ENCODE measurements at regions not wholly inside any gene's neighbourhood (a gene's known extent, or its start where the extent isn't known, plus 50 kb on each side); places are given as distances from the start of the nearest gene placed in this dataset.

GRCh38 chr21:41071258-41072171 is 96.4 kb upstream of the BACE2 start:
- DNase-seq (ENCODE audit: low spot score), result no peak
- no peak for TF ChIP-seq CTCF (IDR thresholded peaks at IDR 0.05; ENCODE audit: extremely low read depth, missing control alignments)

- DNase-seq (ENCODE audit: low spot score), result no peak
- TF ChIP-seq CTCF (IDR thresholded peaks at IDR 0.05; ENCODE audit: extremely low read depth, missing control alignments), result no peak
Measured at GRCh38 chr21:41073558-41073957, 94.4 kb upstream of the BACE2 start.

- DNase-seq (ENCODE audit: low spot score), result no peak
- TF ChIP-seq CTCF (IDR thresholded peaks at IDR 0.05; ENCODE audit: extremely low read depth, missing control alignments), result no peak
Measured at GRCh38 chr21:41074396-41075184, 93.4 kb upstream of the BACE2 start.

- DNase-seq (ENCODE audit: low spot score), result no peak
- TF ChIP-seq CTCF (IDR thresholded peaks at IDR 0.05; ENCODE audit: extremely low read depth, missing control alignments), result no peak
Measured at GRCh38 chr21:41075656-41076055, 92.3 kb upstream of the BACE2 start.

GRCh38 chr21:41076064-41076463 is 91.9 kb upstream of the BACE2 start:
- no peak for DNase-seq (ENCODE audit: low spot score)
- no peak for TF ChIP-seq CTCF (IDR thresholded peaks at IDR 0.05; ENCODE audit: extremely low read depth, missing control alignments)

- no peak for DNase-seq (ENCODE audit: low spot score)
- TF ChIP-seq CTCF (IDR thresholded peaks at IDR 0.05; ENCODE audit: extremely low read depth, missing control alignments), result no peak
Measured at GRCh38 chr21:41079159-41079558, 88.8 kb upstream of the BACE2 start.

Data from GM20000 (cell line).